Mesothelial cell of epicardium (in vitro differentiated cells): ENCODE measurements at regions not wholly inside any gene's neighbourhood (a gene's known extent, or its start where the extent isn't known, plus 50 kb on each side); places are given as distances from the start of the nearest gene placed in this dataset.

ENCODE experiments used
- DNase-seq, 2 experiments: peaks; one replicate each; pipeline ENCODE4 v3.0.0; 2021; ENCODE audit warnings: low spot score in 2 of 2; ENCODE audit not compliant: unreplicated experiment in 2 of 2
- H3K27ac Mint-ChIP-seq: 2 replicates; pipeline ENCODE4 v1.8.0; 2021; ENCODE audit warnings: mixed read lengths
- H3K27me3 Mint-ChIP-seq: 2 replicates; pipeline ENCODE4 v1.8.0; 2021; ENCODE audit warnings: low read depth, mixed read lengths
- H3K36me3 Mint-ChIP-seq: 2 replicates; pipeline ENCODE4 v1.8.0; 2021; ENCODE audit warnings: mixed read lengths
- H3K4me1 Mint-ChIP-seq: 2 replicates; pipeline ENCODE4 v1.8.0; 2021; ENCODE audit warnings: mixed read lengths
- H3K4me3 Mint-ChIP-seq: 2 replicates; pipeline ENCODE4 v1.8.0; 2021; ENCODE audit warnings: mild to moderate bottlenecking, moderate library complexity, mixed read lengths
- H3K9me3 Mint-ChIP-seq: 2 replicates; pipeline ENCODE4 v1.8.0; 2021; ENCODE audit warnings: mixed read lengths
- TF ChIP-seq, protein P1 (sequence below): fragments of 200-600 bp; sonication (generic); IDR thresholded peaks from one replicate; pipeline ENCODE4 v1.5.0; 2021; ENCODE audit warnings: antibody characterized with exemption; ENCODE audit not compliant: unreplicated experiment

DNA sequence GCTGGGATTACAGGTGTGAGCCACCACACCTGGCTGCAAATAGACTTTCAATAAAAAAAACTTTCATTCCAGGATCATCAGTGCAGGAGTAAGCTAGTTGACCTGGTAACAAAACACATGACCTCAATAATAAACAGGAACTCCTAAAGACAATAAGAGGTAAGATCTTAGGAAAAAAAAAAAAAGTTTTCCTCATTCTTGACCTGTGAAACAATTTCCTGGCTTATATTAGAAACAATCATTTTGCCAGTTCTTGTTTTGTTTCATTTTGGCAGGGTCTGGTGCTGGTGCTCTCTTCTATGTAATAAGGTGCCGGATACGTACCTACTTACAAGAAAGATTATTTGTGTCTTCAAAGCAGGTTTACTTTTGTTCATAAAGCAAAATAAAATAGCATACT lies 90.6 kb upstream of the AMN1 start:
- no peaks in the 10 kb centered on the region for H3K4me1 Mint-ChIP-seq
- no peaks in the 10 kb centered on the region for H3K27me3 Mint-ChIP-seq
- peaks cover 6% of the 10 kb centered on the region for H3K36me3 Mint-ChIP-seq
- peaks cover 14% of the 10 kb centered on the region for H3K9me3 Mint-ChIP-seq
- no peak for DNase-seq
- no peak overlapping the region for H3K4me3 Mint-ChIP-seq
- H3K27ac Mint-ChIP-seq: no peak overlapping the region
- TF ChIP-seq, protein P1, sequence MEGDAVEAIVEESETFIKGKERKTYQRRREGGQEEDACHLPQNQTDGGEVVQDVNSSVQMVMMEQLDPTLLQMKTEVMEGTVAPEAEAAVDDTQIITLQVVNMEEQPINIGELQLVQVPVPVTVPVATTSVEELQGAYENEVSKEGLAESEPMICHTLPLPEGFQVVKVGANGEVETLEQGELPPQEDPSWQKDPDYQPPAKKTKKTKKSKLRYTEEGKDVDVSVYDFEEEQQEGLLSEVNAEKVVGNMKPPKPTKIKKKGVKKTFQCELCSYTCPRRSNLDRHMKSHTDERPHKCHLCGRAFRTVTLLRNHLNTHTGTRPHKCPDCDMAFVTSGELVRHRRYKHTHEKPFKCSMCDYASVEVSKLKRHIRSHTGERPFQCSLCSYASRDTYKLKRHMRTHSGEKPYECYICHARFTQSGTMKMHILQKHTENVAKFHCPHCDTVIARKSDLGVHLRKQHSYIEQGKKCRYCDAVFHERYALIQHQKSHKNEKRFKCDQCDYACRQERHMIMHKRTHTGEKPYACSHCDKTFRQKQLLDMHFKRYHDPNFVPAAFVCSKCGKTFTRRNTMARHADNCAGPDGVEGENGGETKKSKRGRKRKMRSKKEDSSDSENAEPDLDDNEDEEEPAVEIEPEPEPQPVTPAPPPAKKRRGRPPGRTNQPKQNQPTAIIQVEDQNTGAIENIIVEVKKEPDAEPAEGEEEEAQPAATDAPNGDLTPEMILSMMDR: no peak

DNA sequence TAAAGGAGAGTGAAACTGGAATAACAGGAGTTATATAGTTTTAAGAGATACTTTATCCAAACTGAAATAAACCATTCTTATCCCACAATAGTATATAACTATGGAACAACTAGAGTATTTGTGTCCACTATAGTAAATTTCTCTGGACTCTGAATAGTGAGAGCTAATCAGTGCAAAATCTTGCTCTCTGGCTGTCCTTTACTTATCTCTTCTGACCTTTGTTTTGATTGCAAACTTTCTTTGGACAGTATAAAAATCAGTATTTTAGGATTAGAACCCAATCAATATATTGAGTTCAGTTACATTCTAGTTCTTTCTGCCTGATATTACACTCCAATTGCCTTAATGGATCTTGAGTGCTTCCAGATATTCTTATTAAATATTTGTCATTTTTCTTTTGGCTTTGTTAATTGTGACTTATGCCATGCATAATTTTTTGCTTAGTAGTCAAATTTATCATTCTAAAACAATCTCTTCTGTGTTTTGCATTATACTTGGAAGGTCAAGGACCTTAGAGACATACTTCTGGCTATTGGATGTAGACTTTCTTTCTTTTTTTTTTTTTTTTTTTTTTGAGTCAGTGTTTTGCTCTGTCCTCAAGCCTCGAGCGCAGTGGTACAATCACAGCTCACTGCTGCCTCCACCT lies 89.9 kb upstream of the AMN1 start:
- Mint-ChIP-seq H3K4me1 (no peaks in the 10 kb centered on the region), H3K27me3 (no peaks in the 10 kb centered on the region), H3K4me3 (no peak overlapping the region), H3K9me3 (peaks cover 7% of the 10 kb centered on the region), H3K27ac (no peak overlapping the region), H3K36me3 (peaks cover under 1% of the 10 kb centered on the region)
- TF ChIP-seq, protein P1: no peak
- DNase-seq: no peak

DNA sequence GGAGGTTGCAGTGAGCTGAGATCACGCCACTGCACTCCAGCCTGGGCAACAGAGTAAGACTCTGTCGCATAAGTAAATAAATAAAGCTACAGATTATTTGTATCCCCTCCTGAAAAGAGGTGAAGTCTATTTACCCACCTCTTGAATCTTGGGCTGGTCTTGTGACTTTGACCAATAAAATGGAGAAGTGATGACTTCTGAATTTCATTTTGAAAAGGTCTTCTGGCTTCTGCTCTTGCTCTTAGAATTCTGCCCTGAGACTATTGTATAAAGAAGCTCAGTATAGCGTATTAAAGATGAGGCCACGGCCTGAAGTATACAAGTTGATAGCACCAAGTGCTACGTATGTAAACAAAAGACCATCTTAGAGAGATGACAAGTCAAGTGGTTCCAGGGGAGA lies 88.3 kb upstream of the AMN1 start:
- Mint-ChIP-seq H3K9me3 (no peaks in the 10 kb centered on the region), H3K4me3 (no peak overlapping the region), H3K4me1 (no peaks in the 10 kb centered on the region), H3K27ac (no peak overlapping the region), H3K36me3 (no peaks in the 10 kb centered on the region), H3K27me3 (no peaks in the 10 kb centered on the region)
- DNase-seq: no peak
- TF ChIP-seq, protein P1: no peak

DNA sequence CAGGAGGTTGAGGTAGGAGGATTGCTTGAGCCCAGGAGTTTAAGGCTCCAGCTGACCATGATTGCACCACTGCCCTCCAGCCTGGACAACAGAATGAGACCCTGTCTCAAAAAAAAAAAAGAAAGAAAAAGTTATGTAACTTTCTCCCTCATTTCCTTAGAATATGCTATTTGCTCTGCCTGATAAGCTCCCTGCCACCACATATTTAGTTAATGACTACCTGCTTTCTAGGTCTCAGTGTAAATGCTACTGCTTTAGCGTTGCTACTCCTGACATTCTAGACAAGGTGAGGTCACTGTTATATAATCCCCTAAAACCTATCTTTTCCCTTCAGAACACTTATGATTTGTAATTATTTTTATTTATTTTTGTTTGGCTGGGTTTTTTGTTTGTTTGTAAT lies 86.3 kb upstream of the AMN1 start:
- H3K36me3 Mint-ChIP-seq: no peaks in the 10 kb centered on the region
- H3K4me1 Mint-ChIP-seq: peaks cover 2% of the 10 kb centered on the region
- H3K27me3 Mint-ChIP-seq: no peaks in the 10 kb centered on the region
- no peak overlapping the region for H3K27ac Mint-ChIP-seq
- no peak for DNase-seq
- H3K9me3 Mint-ChIP-seq: no peaks in the 10 kb centered on the region
- TF ChIP-seq, protein P1: no peak
- no peak overlapping the region for H3K4me3 Mint-ChIP-seq

DNA sequence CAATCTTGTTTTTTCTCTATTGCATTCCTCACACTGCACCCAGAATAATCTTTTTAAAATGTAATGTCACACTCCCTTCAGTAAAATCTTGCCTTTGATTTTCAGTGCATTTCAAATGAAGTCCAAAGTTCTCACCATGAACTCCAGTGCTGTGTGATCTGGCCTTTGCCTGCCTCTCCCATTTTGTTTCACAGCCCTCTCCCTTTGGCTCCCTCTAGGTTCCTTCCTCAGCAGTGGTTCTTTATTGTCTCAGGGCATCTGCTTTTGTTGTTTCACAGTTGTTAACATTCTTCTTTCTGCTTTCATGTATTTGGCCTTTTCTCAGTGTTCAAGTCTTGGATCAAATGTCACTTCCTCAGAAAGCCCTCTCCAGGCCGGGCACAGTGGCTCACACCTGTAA lies 84.5 kb upstream of the AMN1 start:
- no peak for DNase-seq
- H3K36me3 Mint-ChIP-seq: no peaks in the 10 kb centered on the region

More for the DNA sequence above, 84.5 kb upstream of the AMN1 start:
- H3K4me3 Mint-ChIP-seq: no peak overlapping the region
- H3K27ac Mint-ChIP-seq: no peak overlapping the region
- TF ChIP-seq, protein P1: no peak
- H3K9me3 Mint-ChIP-seq: no peaks in the 10 kb centered on the region
- H3K4me1 Mint-ChIP-seq: peaks cover 8% of the 10 kb centered on the region
- H3K27me3 Mint-ChIP-seq: no peaks in the 10 kb centered on the region
